GM18858 (cell line): ENCODE measurements at regions not wholly inside any gene's neighbourhood (a gene's known extent, or its start where the extent isn't known, plus 50 kb on each side); places are given as distances from the start of the nearest gene placed in this dataset.

Experiments
- ATAC-seq: cut with Tn5 transposase; IDR thresholded peaks from one replicate; pipeline ENCODE4 v1.9.1; 2021; ENCODE audit not compliant: unreplicated experiment

DNA sequence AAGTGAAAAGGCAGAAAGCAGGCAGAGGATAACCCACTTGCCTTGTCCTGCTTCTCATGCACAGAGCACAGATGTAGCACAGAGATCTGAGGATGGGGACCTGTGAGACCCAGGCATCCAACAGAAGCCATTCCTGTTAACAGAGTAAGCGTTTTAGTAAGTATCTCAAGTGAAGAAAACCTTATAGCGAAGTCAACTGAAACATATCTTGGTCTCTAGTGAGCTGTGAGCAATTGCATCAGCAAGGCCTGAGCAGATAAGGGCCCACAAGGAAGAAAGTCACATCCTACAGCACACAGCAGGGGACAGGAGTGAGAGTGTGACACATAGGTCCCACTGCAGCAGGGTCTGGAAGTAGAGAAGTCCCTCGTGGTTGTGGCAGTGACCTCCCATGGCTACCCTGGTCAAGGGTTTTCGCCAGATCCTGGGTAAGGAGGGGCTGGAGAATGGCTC is 248.7 kb upstream of the TNP1 start:
- ATAC-seq, result no peak

DNA sequence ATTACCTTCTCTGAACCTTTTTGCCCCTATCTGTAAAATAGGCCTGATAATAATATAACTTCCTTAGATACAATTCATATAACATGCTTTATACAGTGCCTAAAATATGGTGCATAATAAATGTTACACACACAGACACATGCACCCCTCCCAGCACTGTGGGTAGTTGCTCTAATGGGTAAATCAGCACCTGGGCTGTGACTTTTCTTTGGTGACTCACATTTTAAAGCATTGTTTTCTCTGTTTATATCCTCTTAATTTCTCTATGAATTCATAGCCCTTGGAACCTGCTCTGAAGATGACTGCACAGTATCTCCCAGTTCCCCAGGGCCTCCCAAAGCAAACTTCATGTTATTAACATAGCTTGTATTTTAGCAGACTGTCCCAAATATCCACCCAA is 248.2 kb upstream of the TNP1 start:
- ATAC-seq, result no peak

DNA sequence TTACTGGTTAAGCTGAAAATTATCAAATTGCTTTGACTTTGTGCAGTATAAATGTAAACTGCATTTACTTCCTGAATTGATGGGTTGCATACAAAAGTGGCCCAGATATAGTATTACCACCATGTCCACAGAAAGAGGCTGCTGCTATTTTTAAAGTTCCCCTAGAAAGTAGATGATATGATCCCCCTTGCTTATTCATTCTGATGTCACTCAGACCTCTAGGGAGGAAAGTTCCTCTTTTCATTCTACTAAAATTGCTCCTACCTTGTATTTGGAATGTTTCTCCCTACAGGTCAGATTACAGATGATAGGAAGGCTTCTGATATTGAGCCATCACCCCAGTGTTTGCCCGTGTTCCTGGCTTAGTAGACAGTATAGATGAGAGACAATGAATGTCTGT is 247.6 kb upstream of the TNP1 start:
- ATAC-seq, result no peak

DNA sequence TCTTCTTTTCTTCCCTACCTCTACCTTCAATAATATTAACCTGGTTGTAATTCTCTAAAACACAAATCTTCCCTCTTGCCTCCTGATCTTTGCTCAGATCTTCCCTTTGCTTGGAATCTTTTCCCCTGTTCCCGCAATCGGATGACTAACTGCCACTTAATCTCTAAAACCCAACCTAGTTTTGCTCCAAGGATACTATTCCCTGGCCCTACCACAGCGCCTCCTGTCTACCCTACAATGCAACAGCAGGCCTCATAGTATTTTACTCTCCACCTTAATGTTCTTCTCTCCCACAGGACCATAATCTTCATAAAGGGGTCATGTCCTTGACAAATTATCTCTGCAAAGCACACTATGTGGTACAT is 246.8 kb upstream of the TNP1 start:
- no peak for ATAC-seq

DNA sequence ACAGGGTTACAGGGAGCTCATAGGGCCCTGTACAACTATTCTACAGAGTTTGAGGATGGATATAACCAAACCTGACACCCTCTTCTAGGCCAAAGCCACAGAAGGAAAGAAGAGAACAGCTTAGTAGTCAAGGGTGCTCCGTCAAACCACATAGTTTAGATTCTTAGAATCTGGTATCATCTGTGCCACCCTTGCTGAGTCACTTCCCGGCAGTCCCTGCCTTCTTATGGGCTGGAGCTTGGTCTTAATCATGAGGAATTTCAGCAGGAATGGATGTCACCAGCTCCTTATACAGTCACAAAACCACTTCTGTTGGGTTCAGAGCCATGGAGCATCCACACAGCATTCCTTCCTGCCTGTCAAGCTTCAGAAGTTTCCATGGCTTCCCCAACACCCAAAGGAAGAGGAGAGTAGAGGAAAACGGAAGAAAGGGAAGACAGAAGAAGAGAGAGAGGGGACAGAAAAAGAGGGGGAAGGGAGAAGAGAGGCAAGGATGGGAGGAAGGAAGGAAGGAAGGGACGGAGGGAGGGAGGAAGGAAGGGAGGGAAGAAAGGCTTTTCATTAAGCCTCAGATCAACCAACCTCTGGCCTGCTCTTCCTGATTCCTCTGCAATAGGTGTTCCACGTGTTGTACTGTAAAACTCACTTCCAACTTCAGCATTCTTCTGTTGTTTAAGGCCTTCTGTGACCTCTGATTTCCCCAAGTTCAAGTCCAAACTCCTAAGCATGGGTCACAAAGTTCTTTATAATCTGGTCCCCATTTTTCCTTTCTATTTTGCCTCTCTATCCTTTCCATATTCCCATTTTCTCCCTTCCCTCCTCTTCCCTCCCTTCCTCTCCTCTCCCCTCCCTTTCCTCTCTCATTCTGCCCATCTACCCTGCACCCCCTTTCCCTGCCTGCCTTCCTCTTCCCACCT is 246.1 kb upstream of the TNP1 start:
- ATAC-seq, result no peak

DNA sequence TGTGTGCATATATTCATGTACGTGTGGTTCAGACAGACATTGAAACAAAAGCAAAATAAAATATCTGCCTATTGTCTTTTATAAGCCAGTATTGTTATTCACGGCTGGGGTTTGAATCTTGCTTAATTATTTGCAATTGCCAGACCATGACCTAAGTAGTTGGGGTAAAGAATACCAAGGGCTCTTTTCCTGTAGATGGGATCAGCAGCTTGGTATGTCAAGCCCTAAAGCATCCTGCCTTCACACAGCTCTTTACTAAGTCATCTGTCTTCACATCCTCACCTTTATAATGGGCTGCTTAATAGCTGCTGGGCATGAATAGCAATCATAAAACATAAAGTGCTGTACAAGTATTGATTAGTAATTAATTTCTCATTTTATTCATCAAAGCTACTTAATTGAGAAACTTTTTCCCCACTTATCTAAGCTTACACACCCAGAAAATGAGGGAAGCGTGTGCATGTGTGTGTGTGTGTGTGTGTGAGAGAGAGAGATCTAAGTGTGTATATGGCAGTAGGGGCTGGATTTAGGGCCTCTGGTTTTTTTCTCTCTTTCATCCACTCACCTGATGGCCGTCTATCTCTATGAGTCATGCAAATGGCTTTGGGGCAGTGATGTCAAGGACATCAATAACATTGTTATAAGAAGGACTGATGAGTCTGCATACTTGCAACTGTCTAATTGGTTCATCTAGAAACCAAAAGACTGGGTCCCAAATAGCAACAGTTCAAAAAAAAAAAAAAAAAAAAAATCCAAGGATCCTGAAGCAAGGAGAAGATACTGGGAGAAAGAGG is 244.1 kb upstream of the TNP1 start:
- no peak for ATAC-seq

DNA sequence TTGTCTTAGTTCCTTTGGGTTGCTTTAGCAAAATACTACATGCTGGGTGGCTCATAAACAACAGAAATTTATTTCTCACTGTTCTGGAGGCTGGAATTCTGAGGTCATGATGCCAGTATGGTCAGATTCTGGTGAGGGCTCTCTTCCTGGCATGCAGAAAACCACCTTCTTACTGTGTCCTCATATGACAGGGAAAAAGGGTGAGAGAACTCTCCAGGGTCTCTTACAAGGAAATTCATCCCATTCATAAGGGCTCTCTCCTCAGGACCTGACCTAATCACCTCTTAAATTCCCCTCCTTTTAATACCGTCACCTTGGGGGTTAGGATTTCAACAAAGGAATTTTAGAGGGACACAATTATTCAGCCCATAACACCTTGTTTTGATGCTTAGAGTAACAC is 243.1 kb upstream of the TNP1 start:
- ATAC-seq, result no peak

DNA sequence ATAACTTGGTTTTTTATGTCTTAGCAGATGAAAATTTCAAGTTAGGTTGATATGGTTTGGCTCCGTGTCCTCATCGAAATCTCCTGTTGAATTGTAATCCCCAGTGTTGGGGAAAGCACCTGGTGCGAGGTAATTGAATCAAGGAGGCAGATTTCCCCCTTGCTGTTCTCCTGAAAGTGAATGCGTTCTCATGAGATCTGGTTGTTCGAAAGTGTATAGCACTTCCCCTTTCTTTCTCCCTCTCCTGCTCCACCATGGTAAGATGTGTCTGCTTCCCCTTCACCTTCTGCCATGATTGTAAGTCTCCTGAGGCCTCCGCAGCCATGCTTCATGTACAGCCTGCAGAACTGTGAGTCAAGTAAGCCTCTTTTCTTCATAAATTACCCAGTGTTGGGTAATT is 242.1 kb upstream of the TNP1 start:
- peak; percentile 46 for ATAC-seq

DNA sequence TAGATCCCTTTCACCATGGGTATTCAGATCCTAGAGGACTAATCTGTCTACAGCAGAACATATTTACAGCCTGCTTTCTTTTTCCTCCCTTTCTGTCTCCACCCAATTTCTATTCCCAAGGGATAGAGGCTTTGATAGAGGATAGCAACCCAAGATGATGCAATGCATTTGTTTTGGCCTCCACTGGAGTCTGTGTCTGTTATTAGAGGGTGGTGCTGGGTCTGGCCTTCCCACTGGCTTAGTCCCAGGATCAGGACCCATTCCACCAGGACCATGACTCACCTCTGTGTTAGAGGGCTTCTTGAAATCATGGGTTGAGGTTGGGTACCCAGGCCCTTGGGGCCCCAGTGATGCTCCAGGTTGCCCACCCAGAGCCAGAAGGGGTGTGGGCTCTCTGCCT is 239.7 kb upstream of the TNP1 start:
- no peak for ATAC-seq

DNA sequence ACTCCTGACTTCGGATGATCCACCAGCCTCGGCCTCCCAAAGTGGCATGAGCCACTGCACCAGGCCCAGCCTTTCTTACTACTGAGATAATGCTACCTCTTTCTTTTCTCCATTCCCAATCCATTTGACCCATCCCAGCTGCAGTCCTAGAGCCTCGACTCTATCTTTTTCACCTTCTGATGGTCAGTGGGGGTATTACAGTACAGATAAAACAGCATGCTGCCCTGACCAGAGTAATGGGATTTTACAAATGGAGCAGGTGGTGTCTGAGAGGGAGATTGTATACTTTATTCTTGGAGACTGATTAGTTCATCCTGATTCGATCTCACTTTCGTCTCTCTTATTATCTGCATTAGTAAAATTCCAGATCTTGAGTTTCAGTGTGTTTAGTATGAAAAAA is 238.6 kb upstream of the TNP1 start:
- no peak for ATAC-seq

DNA sequence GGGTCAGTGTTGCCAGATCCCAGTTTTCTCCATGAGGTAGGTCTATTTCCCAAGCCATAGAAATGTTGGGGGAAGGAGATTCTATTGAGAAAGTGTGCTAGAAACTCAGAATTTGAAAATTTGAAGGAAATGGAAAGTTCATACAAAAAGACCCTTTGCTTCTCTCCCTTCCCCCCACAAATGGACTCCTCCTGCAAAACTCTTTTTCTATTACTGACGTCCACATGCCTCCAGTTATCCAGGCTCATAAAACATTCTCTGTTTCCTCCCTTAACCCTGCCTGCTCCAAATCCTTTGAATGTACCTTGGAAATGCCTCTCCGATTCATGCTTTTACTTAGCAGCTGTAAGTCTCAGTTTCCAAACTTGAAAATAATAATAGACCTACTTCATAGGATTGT is 237.5 kb upstream of the TNP1 start:
- no peak for ATAC-seq

DNA sequence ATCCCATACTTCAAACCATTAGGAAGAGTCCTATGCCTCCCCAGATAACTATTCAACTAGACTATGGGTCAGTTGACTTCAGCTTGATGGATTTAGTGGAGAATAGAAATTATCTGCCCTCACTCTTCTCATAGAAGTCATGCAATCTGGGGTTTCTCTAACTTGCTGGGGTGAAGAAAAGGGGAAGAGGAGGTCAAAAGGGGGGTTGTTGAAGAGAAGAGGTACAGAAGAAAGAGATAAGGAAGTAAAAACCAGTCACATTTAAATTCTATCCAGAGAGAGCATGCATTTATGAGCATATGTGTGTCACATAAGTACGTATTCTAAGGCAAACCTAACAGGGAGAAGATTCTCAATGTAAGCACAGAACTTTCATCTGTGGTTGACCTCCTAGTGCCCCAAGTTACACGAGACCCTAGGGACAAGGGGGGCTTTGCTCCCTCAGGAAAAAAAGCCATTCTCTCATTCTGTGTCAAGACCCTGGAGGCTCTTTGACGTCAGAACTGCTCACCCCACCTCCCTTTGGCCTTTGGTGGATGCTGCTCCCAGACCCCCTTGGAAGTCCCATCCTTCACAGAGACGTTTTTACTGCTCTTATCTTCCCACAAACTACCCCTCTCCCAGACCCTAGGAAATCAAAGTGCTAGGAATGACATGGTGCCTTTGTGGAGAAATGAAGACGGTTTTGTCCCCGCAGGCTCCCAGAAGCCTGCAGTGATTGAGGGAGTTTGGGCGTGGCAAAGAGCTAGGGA is 236.8 kb upstream of the TNP1 start:
- ATAC-seq, result no peak

DNA sequence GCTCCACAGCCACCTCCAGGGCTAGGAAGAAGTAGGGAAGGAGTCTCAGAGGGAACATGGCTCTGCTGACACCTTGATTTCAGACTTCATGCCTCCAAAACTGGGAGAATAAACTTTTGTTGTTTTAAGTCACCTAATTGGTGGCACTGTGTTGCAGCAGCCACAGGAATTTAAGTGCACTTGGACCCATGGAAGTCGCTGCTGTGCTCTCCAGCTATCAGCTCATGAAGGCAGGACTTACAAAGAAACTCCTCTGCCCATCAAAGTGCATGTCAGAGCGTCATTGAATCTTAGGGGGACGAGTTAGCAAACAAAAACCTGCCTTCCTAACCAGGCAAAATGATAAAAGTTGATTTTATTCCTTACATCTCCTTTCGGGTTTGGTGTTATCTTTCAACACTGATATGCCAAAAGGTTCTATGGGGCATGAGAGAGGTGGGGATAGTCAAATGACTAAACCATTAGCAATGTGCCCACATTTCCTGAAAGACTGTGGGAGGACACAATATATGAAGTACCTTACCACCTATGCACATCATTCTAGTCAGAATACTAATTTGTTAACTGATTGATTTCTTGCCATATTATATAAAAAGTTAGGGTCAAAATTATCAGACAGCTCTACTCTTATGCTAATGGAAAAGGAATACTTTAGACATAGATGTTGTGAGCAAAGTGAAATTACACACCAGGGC is 235.8 kb upstream of the TNP1 start:
- ATAC-seq, result no peak

DNA sequence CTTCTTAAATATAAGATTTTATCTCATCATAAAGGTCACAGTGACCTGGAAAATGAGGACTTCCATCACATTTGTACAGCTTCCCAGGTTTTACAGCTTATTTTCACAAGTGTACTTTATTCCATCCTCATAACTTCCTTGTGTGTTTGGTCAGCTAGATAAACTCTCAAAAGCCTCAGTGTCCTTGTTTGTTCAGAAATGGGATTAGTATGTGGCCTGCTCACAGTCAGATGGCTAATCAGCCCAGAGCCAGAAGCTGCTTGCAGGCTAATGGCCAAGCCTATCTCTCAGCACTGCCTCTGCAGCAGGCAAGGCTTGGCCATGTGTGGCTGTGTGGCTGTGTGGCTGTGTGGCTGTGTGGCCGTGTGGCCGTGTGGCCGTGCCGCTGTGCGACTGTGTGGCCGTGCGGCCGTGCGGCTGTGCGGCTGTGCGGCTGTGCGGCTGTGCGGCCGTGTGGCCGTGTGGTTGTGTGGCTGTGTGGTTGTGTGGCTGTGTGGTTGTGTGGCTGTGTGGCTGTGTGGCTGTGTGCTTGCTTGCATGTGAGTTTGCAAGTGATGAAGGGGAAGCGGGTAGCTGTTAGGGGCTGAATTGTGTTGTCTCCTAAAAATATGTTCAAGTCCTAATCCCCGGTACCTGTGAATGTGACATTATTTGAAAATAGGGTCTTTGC is 233.0 kb upstream of the TNP1 start:
- ATAC-seq, result no peak

DNA sequence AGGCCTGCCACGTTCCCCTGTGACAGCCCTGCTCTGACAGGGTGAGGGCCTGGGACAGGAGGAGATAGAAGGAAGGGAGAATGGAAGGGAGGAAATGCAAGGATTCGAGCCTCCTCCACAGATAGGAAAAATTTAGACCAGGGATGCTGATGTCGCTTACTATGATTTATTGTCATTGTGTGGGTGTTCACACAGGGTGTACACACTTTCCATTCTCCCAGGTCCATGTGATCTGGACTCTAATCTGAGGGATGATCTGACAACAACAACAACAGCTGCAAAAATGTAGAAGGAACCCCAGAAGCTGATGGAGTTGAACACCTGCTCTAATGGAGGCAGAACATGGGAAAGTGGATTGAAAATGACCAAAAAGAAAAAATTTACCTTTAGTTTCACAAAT is 231.7 kb upstream of the TNP1 start:
- no peak for ATAC-seq

DNA sequence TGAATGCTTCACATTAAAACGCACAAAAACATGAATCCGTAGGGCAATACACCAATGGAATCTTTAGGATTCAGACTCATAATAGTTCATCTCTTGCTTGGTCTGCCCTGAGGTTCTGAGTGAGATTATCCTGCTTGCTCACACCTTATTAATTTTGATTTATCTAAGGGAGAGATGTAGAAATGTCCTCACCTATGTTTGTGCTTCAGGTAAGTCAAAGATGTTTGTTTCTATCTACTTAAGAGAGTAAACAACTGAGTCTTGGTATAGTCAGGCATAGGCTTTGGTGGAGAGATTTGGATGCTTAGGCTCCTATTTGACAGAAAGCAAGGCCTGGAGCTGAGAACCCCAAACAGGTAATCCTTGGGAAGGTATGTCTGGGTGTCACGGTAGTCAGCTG is 231.0 kb upstream of the TNP1 start:
- no peak for ATAC-seq

DNA sequence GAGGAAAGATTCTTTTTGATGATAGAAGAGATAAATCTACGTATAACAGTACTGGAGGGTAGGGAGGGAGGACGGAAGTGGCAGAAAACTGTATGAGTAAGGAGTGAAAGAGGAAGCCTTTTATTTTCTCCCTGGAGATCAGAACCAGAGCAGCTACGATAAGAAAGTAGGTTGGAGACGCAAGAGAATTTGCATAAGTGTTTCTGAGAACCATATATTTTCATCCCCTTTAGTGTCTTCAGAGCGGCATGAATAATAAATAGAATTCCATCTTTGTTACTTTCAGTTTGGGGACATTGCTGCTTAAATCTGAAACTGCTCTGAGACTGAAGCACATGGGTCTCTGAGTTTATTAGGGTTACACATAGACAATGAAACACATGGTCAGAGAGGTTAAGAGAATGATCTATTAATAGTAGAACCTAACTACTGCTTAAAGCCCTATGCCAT is 230.2 kb upstream of the TNP1 start:
- peak; percentile 80 for ATAC-seq

DNA sequence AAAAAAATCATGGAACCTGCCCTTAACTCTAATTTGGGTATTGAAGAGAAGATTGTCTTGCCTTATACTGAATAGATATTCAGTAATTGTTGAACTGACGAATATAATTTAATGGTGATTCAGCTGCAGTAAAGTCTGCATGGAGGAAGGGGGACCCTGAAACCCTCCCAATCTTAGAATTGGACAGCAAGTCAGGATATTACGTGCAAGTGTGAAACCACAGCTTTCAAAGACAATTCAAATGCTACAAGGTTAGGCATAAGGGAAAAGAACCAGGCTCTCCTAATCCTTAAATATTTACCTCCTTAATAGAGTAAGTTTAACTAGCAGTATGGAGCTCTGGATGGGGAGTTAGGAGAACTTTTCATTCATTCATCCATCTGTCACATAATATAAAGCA is 226.9 kb upstream of the TNP1 start:
- no peak for ATAC-seq

DNA sequence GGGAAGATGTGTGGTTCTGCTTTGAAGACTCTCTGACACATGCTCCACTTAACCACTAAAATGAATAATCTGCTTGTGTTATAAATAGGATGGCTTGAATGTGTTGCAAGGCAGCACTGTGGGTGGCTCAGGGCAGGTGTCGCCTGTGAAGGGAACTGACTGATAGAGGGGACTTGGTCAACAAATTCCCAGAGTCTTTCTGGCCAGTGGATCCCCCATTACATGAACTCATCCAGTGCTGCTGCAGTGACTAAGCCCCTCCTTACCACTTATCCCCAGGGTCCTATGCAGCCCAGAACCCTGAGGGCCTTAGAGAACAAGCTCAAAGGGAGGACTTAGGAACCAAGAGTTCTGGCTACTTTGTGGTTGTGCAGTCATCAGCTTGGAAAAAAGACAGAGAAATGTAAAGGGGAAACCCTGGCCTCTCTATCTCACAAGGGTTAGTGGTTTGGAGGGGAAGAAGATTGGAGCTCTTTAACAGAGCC is 226.2 kb upstream of the TNP1 start:
- ATAC-seq, result no peak

DNA sequence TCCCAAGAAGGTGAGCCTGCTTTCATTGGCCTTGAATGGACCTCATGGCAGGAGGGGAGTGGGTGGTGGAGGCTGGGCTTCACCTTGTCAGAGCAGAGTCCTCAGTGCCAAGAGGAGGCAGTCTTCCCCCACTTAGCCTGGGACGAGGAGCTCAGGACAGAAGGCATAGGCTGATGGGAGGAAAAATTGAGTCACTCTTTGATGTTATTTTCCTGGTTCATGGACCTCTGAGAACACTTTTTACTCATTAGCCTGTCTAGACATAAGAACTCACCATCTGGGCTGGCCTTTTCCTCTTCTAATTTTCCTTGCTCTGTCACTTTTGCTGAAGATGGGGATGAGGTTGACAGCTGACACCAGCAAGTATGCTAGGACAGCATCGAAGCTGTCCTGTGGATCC is 225.7 kb upstream of the TNP1 start:
- no peak for ATAC-seq
